GM23248 (cell line): ENCODE measurements at regions not wholly inside any gene's neighbourhood (a gene's known extent, or its start where the extent isn't known, plus 50 kb on each side); places are given as distances from the start of the nearest gene placed in this dataset.

Source experiments
- EZH2 ChIP-seq: fragments of 200-600 bp; sonication (generic); IDR thresholded peaks from 2 replicates; pipeline ENCODE4 v1.6.1; 2018; ENCODE audit warnings: antibody characterized with exemption, mild to moderate bottlenecking; ENCODE audit not compliant: insufficient read depth, poor library complexity, severe bottlenecking
- EZH2phosphoT487 ChIP-seq: fragments of 200-600 bp; sonication (generic); IDR thresholded peaks from 2 replicates; pipeline ENCODE4 v1.6.1; 2018; ENCODE audit warnings: antibody characterized with exemption, moderate library complexity, mild to moderate bottlenecking, low read depth; ENCODE audit not compliant: insufficient read depth

GRCh38 chr6:92184933-92185332 is 1234.4 kb downstream of the EPHA7 start:
- no peak for TF ChIP-seq EZH2
- TF ChIP-seq EZH2phosphoT487: no peak
